Keratinocyte (primary cell): ENCODE measurements at regions not wholly inside any gene's neighbourhood (a gene's known extent, or its start where the extent isn't known, plus 50 kb on each side); places are given as distances from the start of the nearest gene placed in this dataset.
"Not testable (repeated sequence)": the region's sequence is repeated elsewhere in the genome, so short reads cannot be mapped to it uniquely, and the experiment has no call there.

Experiments used
- DNase-seq: peaks from one replicate; pipeline ENCODE4 v3.0.0-alpha.2; 2011; ENCODE audit warnings: low read depth, missing footprints, low spot score
- FAIRE-seq: peaks from 2 replicates; lab custom pipeline; 2011; peaks lifted over from hg19 to GRCh38; lab: Jason Lieb, UNC
- H2AFZ ChIP-seq: 2 replicates; pipeline ENCODE4 v1.6.0; 2012; ENCODE audit warnings: low read length, control low read depth, inconsistent platforms; ENCODE audit not compliant: control insufficient read depth
- H3K27ac ChIP-seq: 2 replicates; pipeline ENCODE4 v1.5.1; 2011; ENCODE audit warnings: low read length; ENCODE audit not compliant: control insufficient read depth, insufficient read depth
- H3K27me3 ChIP-seq: 3 replicates; pipeline ENCODE4 v1.6.0; 2011; ENCODE audit warnings: low read length; ENCODE audit not compliant: control insufficient read depth, insufficient read depth; ENCODE audit errors: extremely low read depth
- H3K36me3 ChIP-seq, 2 experiments: 2 replicates in 1 of 2; 3 replicates in 1 of 2; pipeline ENCODE4 v1.5.1; 2011; ENCODE audit warnings: low read length in 2 of 2, mild to moderate bottlenecking in 1 of 2; ENCODE audit not compliant: control insufficient read depth in 2 of 2, insufficient read depth in 2 of 2; ENCODE audit errors: extremely low read depth in 1 of 2
- H3K4me1 ChIP-seq: 3 replicates; pipeline ENCODE4 v1.5.1; 2011; ENCODE audit warnings: low read length; ENCODE audit not compliant: control insufficient read depth, insufficient read depth; ENCODE audit errors: extremely low read depth
- H3K4me2 ChIP-seq: 3 replicates; pipeline ENCODE4 v1.6.0; 2011; ENCODE audit warnings: low read depth, low read length; ENCODE audit not compliant: control insufficient read depth, insufficient read depth; ENCODE audit errors: extremely low read depth
- H3K4me3 ChIP-seq, 3 experiments: fragments of 200-600 bp in 1 of 3; sonication (generic) in 1 of 3; 2 replicates in 2 of 3; 3 replicates in 1 of 3; pipeline ENCODE4 v1.5.1; 2011 to 2016; ENCODE audit warnings: low read length in 3 of 3, mild to moderate bottlenecking in 3 of 3, control low read depth in 2 of 3, inconsistent platforms in 1 of 3, low read depth in 1 of 3, mixed read lengths in 1 of 3, mixed run types in 1 of 3, moderate library complexity in 1 of 3; ENCODE audit not compliant: control insufficient read depth in 2 of 3, insufficient read depth in 2 of 3; ENCODE audit errors: extremely low read depth in 1 of 3
- H3K79me2 ChIP-seq: 2 replicates; pipeline ENCODE4 v1.6.0; 2012; ENCODE audit warnings: low read length; ENCODE audit not compliant: control insufficient read depth, insufficient read depth
- H3K9ac ChIP-seq: 3 replicates; pipeline ENCODE4 v1.6.0; 2011; ENCODE audit warnings: low read length; ENCODE audit not compliant: control insufficient read depth, insufficient read depth; ENCODE audit errors: extremely low read depth
- H3K9me1 ChIP-seq: 3 replicates; pipeline ENCODE4 v1.6.0; 2011; ENCODE audit warnings: low read length; ENCODE audit not compliant: control insufficient read depth, insufficient read depth; ENCODE audit errors: extremely low read depth
- H3K9me3 ChIP-seq: 2 replicates; pipeline ENCODE4 v1.5.1; 2012; ENCODE audit warnings: low read depth, low read length; ENCODE audit not compliant: control insufficient read depth
- H4K20me1 ChIP-seq: 3 replicates; pipeline ENCODE4 v1.6.0; 2011; ENCODE audit warnings: low read length; ENCODE audit not compliant: control insufficient read depth, insufficient read depth; ENCODE audit errors: extremely low read depth
- CTCF ChIP-seq, 3 experiments: IDR thresholded peaks in 1 of 3; conservative IDR thresholded peaks in 1 of 3; optimal IDR thresholded peaks in 1 of 3; 2 replicates in 2 of 3; 3 replicates in 1 of 3; pipeline versions ENCODE3 to v1.5.1; 2011; ENCODE audit warnings: low read length in 3 of 3, mild to moderate bottlenecking in 3 of 3, moderate library complexity in 2 of 3, control low read depth in 1 of 3, inconsistent platforms in 1 of 3; ENCODE audit not compliant: insufficient read depth in 2 of 3; ENCODE audit errors: extremely low read depth in 1 of 3
- EZH2 ChIP-seq: IDR thresholded peaks from one replicate; pipeline ENCODE4 v1.6.1; 2012; ENCODE audit warnings: inconsistent platforms, mild to moderate bottlenecking, low read length, moderate library complexity
- dilution Hi-C: fragments of 300-500 bp; cut with MboI; formaldehyde crosslinking; loops from one replicate; pipeline ENCODE4 v1.7.0; 2020; ENCODE audit warnings: low sequenced_read_pairs; ENCODE audit not compliant: extremely low pct_ligation_motif_present

GRCh38 chr5:62824936-62825335, 246.3 kb downstream of the LRRC70 start:
- H3K4me1 ChIP-seq, result no peaks in the 10 kb centered on the region
- FAIRE-seq, result no peak
- H3K27ac ChIP-seq, result no peak overlapping the region
- no peaks in the 10 kb centered on the region for H3K9me1 ChIP-seq
- no peaks in the 10 kb centered on the region for H3K79me2 ChIP-seq
- dilution Hi-C loops, result no loop called here
- TF ChIP-seq CTCF (optimal IDR thresholded peaks at IDR 0.05 in 1 of 3, IDR thresholded peaks at IDR 0.05 in 1 of 3, conservative IDR thresholded peaks at IDR 0.05 in 1 of 3; ENCODE audit: extremely low read depth in 1 of 3, insufficient read depth in 2 of 3, low read length in 3 of 3) (no peak), EZH2 (no peak)
- H3K36me3 ChIP-seq, result no peaks in the 10 kb centered on the region
- H3K4me2 ChIP-seq, result no peak overlapping the region
- no peak overlapping the region for H3K4me3 ChIP-seq
- no peak overlapping the region for H2AFZ ChIP-seq
- H3K9me3 ChIP-seq, result no peaks in the 10 kb centered on the region
- H3K9ac ChIP-seq, result no peak overlapping the region
- no peak for DNase-seq
- no peaks in the 10 kb centered on the region for H4K20me1 ChIP-seq
- H3K27me3 ChIP-seq, result no peaks in the 10 kb centered on the region

- H3K9me3 ChIP-seq, H3K27me3 ChIP-seq, H3K9ac ChIP-seq, H3K4me3 ChIP-seq, dilution Hi-C loops, H3K27ac ChIP-seq, DNase-seq, H4K20me1 ChIP-seq, H3K9me1 ChIP-seq, H3K36me3 ChIP-seq, H3K4me2 ChIP-seq, H2AFZ ChIP-seq, FAIRE-seq, H3K4me1 ChIP-seq, H3K79me2 ChIP-seq: not testable (repeated sequence)
These were observed 238.4 kb downstream of the LRRC70 start for GRCh38 chr5:62817043-62817442.

GRCh38 chr5:62814991-62815390, 236.4 kb downstream of the LRRC70 start:
- H3K9ac ChIP-seq, result no peak overlapping the region
- FAIRE-seq (no peak), DNase-seq (no peak)
- no peak overlapping the region for H3K27ac ChIP-seq
- no peak overlapping the region for H2AFZ ChIP-seq
- no peaks in the 10 kb centered on the region for H3K79me2 ChIP-seq
- no peaks in the 10 kb centered on the region for H3K36me3 ChIP-seq
- no peak overlapping the region for H3K4me2 ChIP-seq
- no peaks in the 10 kb centered on the region for H3K27me3 ChIP-seq
- H4K20me1 ChIP-seq, result no peaks in the 10 kb centered on the region
- no peaks in the 10 kb centered on the region for H3K9me3 ChIP-seq
- H3K4me3 ChIP-seq, result no peak overlapping the region
- H3K4me1 ChIP-seq, result no peaks in the 10 kb centered on the region
- dilution Hi-C loops, result no loop called here
- H3K9me1 ChIP-seq, result no peaks in the 10 kb centered on the region
- no peak for TF ChIP-seq CTCF (optimal IDR thresholded peaks at IDR 0.05 in 1 of 3, IDR thresholded peaks at IDR 0.05 in 1 of 3, conservative IDR thresholded peaks at IDR 0.05 in 1 of 3; ENCODE audit: extremely low read depth in 1 of 3, insufficient read depth in 2 of 3, low read length in 3 of 3)
- TF ChIP-seq EZH2, result no peak
